RPMI7951 (cell line): ENCODE measurements at regions not wholly inside any gene's neighbourhood (a gene's known extent, or its start where the extent isn't known, plus 50 kb on each side); places are given as distances from the start of the nearest gene placed in this dataset.

Experiments used
- DNase-seq: peaks from one replicate; pipeline ENCODE4 v3.0.0-alpha.2; 2012; ENCODE audit warnings: low read depth

GRCh38 chr17:77746393-77746792 is 212.1 kb upstream of the TNRC6C start:
- no peak for DNase-seq

GRCh38 chr17:77746896-77747554 is 211.5 kb upstream of the TNRC6C start:
- DNase-seq = no peak

- DNase-seq = no peak
Measured at GRCh38 chr17:77748436-77748835, 210.1 kb upstream of the TNRC6C start.

- DNase-seq = no peak
Measured at GRCh38 chr17:77749321-77749751, 209.2 kb upstream of the TNRC6C start.

- no peak for DNase-seq
Measured at GRCh38 chr17:77749989-77750388, 208.5 kb upstream of the TNRC6C start.

- DNase-seq = no peak
Measured at GRCh38 chr17:77750427-77751043, 208.0 kb upstream of the TNRC6C start.

- DNase-seq = no peak
Measured at GRCh38 chr17:77753246-77753645, 205.3 kb upstream of the TNRC6C start.

GRCh38 chr17:77753691-77754245 is 204.7 kb upstream of the TNRC6C start:
- no peak for DNase-seq

GRCh38 chr17:77754956-77755355 is 203.5 kb upstream of the TNRC6C start:
- DNase-seq = no peak

- peak; percentile 41 for DNase-seq
Measured at GRCh38 chr17:77755410-77755963, 203.0 kb upstream of the TNRC6C start.

- DNase-seq = no peak
Measured at GRCh38 chr17:77756028-77756427, 202.5 kb upstream of the TNRC6C start.

- no peak for DNase-seq
Measured at GRCh38 chr17:77756846-77757560, 201.5 kb upstream of the TNRC6C start.

- DNase-seq = no peak
Measured at GRCh38 chr17:77757561-77757898, 201.0 kb upstream of the TNRC6C start.

- DNase-seq = no peak
Measured at GRCh38 chr17:77763023-77763422, 195.5 kb upstream of the TNRC6C start.

GRCh38 chr17:77763575-77763974 is 194.9 kb upstream of the TNRC6C start:
- DNase-seq = no peak

GRCh38 chr17:77765292-77765691 is 193.2 kb upstream of the TNRC6C start:
- no peak for DNase-seq

GRCh38 chr17:77767148-77767547 is 191.4 kb upstream of the TNRC6C start:
- no peak for DNase-seq

- DNase-seq = no peak
Measured at GRCh38 chr17:77768248-77768852, 190.2 kb upstream of the TNRC6C start.

GRCh38 chr17:77769215-77769614 is 189.3 kb upstream of the TNRC6C start:
- DNase-seq = no peak

- DNase-seq = no peak
Measured at GRCh38 chr17:77769762-77770161, 188.7 kb upstream of the TNRC6C start.

- DNase-seq = peak; percentile 41
Measured at GRCh38 chr17:77770331-77771105, 188.0 kb upstream of the TNRC6C start.
